Activated CD8-positive, alpha-beta T cell treated with anti-CD3 and anti-CD28 coated beads for 36 hours (primary cell): ENCODE measurements at regions not wholly inside any gene's neighbourhood (a gene's known extent, or its start where the extent isn't known, plus 50 kb on each side); places are given as distances from the start of the nearest gene placed in this dataset.

Source experiments
- ATAC-seq: fragments of 200-7000 bp; cut with Tn5 transposase; one replicate; pipeline ENCODE4 v1.10.0; 2021; ENCODE audit warnings: mild to moderate bottlenecking, moderate library complexity
- CTCF ChIA-PET: fragments of 350-600 bp; sonication (Branson Sonifier 250); formaldehyde crosslinking; loops from one replicate; lab custom pipeline; 2021; ENCODE audit warnings: antibody characterized with exemption; lab: Charles Lee
- POLR2A ChIA-PET: fragments of 350-600 bp; sonication (Branson Sonifier 250); formaldehyde crosslinking; loops from one replicate; lab custom pipeline; 2021; ENCODE audit warnings: antibody characterized with exemption; lab: Charles Lee
- DNase-seq: peaks from one replicate; pipeline ENCODE4 v3.0.0-alpha.2; 2020
- H3K27ac Mint-ChIP-seq: one replicate; pipeline ENCODE4 v1.8.0; 2021; ENCODE audit warnings: mild to moderate bottlenecking, mixed read lengths
- H3K27me3 Mint-ChIP-seq: one replicate; pipeline ENCODE4 v1.8.0; 2021; ENCODE audit warnings: mixed read lengths
- H3K36me3 Mint-ChIP-seq: one replicate; pipeline ENCODE4 v1.8.0; 2021; ENCODE audit warnings: low read depth, mixed read lengths
- H3K4me1 Mint-ChIP-seq: one replicate; pipeline ENCODE4 v1.8.0; 2021; ENCODE audit warnings: low read depth, mixed read lengths
- H3K4me3 Mint-ChIP-seq: one replicate; pipeline ENCODE4 v1.8.0; 2021; ENCODE audit warnings: mild to moderate bottlenecking, moderate library complexity, mixed read lengths
- H3K9me3 Mint-ChIP-seq: one replicate; pipeline ENCODE4 v1.8.0; 2021; ENCODE audit warnings: mixed read lengths
- CTCF ChIP-seq: fragments of 200-600 bp; IDR thresholded peaks from one replicate; pipeline ENCODE4 v1.8.0; 2022; ENCODE audit warnings: antibody characterized with exemption, mild to moderate bottlenecking
- intact Hi-C: fragments of 100-400 bp; cut with micrococcal nuclease; formaldehyde crosslinking; loops from one replicate; pipeline ENCODE4 v1.10.0; 2022

- ATAC-seq (no peak), DNase-seq (no peak)
- Mint-ChIP-seq H3K27me3 (peaks cover 7% of the 10 kb centered on the region), H3K9me3 (no peaks in the 10 kb centered on the region), H3K4me3 (no peak overlapping the region), H3K4me1 (no peaks in the 10 kb centered on the region), H3K36me3 (no peaks in the 10 kb centered on the region), H3K27ac (no peak overlapping the region)
- ChIA-PET POLR2A (no interaction called here), CTCF (no interaction called here)
- no peak for TF ChIP-seq CTCF
- intact Hi-C loops: no loop called here
These were observed 117.5 kb upstream of the PTPRG start for GRCh38 chr3:61443886-61444285.

GRCh38 chr3:61444782-61445181, 116.6 kb upstream of the PTPRG start:
- Mint-ChIP-seq H3K27me3 (peaks cover 4% of the 10 kb centered on the region), H3K27ac (no peak overlapping the region), H3K9me3 (no peaks in the 10 kb centered on the region), H3K4me3 (no peak overlapping the region), H3K36me3 (no peaks in the 10 kb centered on the region), H3K4me1 (no peaks in the 10 kb centered on the region)
- no peak for DNase-seq
- no peak for TF ChIP-seq CTCF
- intact Hi-C loops: no loop called here
- POLR2A ChIA-PET: no interaction called here
- CTCF ChIA-PET: no interaction called here
- no peak for ATAC-seq

DNA sequence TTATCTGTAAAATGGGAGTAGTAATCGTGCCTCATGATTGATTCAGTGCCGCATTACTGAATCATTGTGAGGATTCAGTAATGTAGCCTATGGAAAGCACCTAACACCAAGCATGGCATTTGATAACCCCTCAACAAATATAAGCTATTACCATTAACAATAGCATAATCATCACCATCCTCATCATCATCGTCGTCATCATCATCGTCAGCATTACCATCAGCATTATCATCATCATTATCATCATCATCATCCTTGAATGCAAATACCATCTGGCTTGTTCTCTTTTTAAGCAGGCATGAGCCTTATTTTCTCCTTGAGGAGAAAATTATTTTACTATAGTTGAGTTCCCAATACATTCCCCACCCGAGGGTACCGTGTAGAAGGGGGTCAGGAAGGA, 115.4 kb upstream of the PTPRG start:
- H3K4me3 Mint-ChIP-seq: no peak overlapping the region
- no peak overlapping the region for H3K27ac Mint-ChIP-seq
- intact Hi-C loops: no loop called here
- ChIA-PET POLR2A (no interaction called here), CTCF (no interaction called here)
- TF ChIP-seq CTCF: no peak
- no peaks in the 10 kb centered on the region for H3K36me3 Mint-ChIP-seq
- DNase-seq (no peak), ATAC-seq (no peak)
- H3K27me3 Mint-ChIP-seq: peaks cover 5% of the 10 kb centered on the region
- no peaks in the 10 kb centered on the region for H3K4me1 Mint-ChIP-seq
- H3K9me3 Mint-ChIP-seq: no peaks in the 10 kb centered on the region

GRCh38 chr3:61446341-61446740, 115.0 kb upstream of the PTPRG start:
- intact Hi-C loops: no loop called here
- no peak for DNase-seq
- POLR2A ChIA-PET: no interaction called here
- H3K27me3 Mint-ChIP-seq: peaks cover 7% of the 10 kb centered on the region
- H3K9me3 Mint-ChIP-seq: no peaks in the 10 kb centered on the region
- no peaks in the 10 kb centered on the region for H3K36me3 Mint-ChIP-seq
- no peak for ATAC-seq
- CTCF ChIA-PET: no interaction called here
- H3K4me1 Mint-ChIP-seq: no peaks in the 10 kb centered on the region
- no peak for TF ChIP-seq CTCF
- H3K4me3 Mint-ChIP-seq: no peak overlapping the region
- no peak overlapping the region for H3K27ac Mint-ChIP-seq

GRCh38 chr3:61448378-61448777, 113.0 kb upstream of the PTPRG start:
- intact Hi-C loops: no loop called here
- DNase-seq: no peak
- Mint-ChIP-seq H3K27ac (no peak overlapping the region), H3K27me3 (peaks cover 5% of the 10 kb centered on the region), H3K9me3 (no peaks in the 10 kb centered on the region), H3K4me3 (no peak overlapping the region), H3K4me1 (no peaks in the 10 kb centered on the region), H3K36me3 (no peaks in the 10 kb centered on the region)
- POLR2A ChIA-PET: no interaction called here
- TF ChIP-seq CTCF: no peak
- ATAC-seq: no peak
- CTCF ChIA-PET: no interaction called here
